GM18951 (cell line): ENCODE measurements at regions not wholly inside any gene's neighbourhood (a gene's known extent, or its start where the extent isn't known, plus 50 kb on each side); places are given as distances from the start of the nearest gene placed in this dataset.
"Not testable (repeated sequence)": the region's sequence is repeated elsewhere in the genome, so short reads cannot be mapped to it uniquely, and the experiment has no call there.

Source experiments
- POLR2A ChIP-seq: IDR thresholded peaks from 4 replicates; pipeline ENCODE4 v1.6.1; 2011; ENCODE audit warnings: mild to moderate bottlenecking; ENCODE audit not compliant: insufficient read length, insufficient read depth; ENCODE audit errors: extremely low read depth
- in situ Hi-C: fragments of 300-500 bp; cut with MboI; formaldehyde crosslinking; loops from one replicate; pipeline ENCODE4 v1.12.0; 2022; ENCODE audit warnings: low sequenced_read_pairs, mixed read lengths, inconsistent platforms; ENCODE audit not compliant: unreplicated experiment

GRCh38 chr1:55466921-55467320 is 251.8 kb upstream of the USP24 start:
- in situ Hi-C loops, result no loop called here
- TF ChIP-seq POLR2A, result no peak

DNA sequence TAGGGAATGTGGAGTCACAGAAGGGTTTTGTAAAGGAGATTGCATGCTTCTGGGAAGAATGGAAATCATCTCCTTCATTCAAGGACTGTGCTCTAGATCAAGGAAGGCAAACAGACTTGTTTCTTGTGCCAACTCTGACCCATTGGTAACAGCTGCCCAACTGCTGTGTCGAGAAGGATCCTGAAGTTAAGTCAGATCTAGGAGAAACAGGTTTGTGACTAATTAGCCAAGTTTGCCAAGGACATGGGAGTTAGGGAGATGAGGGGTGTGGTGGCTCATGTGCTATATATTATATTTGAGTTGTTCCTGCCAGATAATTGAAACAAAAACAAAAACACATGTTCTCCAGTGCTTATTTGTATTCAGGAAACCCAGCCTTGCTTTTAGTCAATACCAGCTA is 251.2 kb upstream of the USP24 start:
- no peak for TF ChIP-seq POLR2A
- in situ Hi-C loops, result no loop called here

DNA sequence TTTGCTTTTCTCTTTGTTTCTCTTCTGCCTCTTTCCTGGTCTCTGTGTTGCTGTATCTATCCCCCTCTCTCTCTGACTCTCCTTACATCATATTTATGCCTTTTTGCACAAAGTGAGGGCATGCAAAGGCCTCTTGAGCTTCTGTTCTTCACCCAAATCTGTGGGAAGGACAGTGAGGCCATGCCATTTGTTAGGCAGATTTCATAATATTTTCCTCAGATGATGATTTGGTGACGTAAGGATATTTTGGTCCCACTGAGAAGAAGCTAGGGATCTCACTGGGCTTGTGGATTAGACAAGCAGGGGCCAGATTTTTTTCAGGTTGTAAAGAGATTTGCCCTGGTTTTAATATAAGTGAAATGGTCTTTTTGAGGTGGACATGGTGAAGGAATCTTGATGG is 249.4 kb upstream of the USP24 start:
- TF ChIP-seq POLR2A, result no peak
- in situ Hi-C loops, result no loop called here

DNA sequence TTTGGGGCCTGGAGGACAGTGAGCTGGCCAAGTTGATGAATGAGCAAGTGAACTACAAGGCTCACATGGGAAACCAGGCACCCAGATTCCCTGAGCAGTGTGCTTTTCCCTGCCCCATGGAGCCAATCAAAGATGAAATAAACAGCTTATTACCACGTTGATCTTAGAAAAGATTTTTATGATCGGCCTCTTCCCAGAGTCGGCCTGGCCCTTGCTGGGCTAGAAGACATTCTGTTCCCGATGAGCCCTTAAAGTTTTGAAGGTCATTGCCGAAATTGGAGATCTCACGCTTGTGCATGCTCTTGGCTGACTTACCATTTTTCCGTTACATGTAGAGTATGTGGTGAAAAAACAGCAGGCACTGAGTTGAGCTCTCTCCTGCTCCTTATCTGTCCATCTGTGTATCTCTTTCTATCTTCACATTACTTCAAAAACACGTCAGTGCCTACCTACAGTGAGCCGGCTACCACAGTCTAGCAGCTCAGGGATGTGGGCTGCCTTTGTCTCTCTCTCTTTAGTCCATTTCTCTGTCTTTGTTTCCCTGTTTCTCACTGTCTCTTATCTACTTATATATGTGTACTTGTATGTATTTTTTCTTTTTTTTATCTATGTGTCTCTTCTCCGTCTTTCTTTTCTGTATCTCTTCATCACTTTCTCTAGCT is 248.8 kb upstream of the USP24 start:
- TF ChIP-seq POLR2A, result no peak

DNA sequence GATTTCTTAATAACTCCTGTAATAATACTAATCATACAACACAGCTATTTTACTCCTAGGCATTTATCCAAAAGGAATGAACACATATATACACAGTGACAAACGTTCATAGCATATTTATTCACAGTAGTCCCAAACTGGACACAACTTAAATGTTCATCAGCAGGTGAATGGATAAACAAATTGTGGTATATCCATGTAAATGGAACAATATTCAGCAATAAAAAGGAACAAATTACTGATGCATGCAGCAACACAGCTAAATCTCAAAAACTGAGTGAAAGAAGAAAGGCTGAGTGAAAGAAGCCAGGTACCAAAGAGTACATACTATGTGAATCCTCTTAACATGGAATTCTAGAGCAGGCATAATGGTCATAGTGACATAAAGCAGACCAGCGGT is 242.7 kb upstream of the USP24 start:
- in situ Hi-C loops, result no loop called here
- TF ChIP-seq POLR2A, result no peak

More for the DNA sequence above, 248.8 kb upstream of the USP24 start:
- in situ Hi-C loops, result no loop called here

GRCh38 chr1:55456971-55457370 is 241.8 kb upstream of the USP24 start:
- TF ChIP-seq POLR2A, result no peak
- in situ Hi-C loops, result no loop called here

- in situ Hi-C loops, result no loop called here
- no peak for TF ChIP-seq POLR2A
These were observed 233.1 kb upstream of the USP24 start for GRCh38 chr1:55448261-55448660.

- in situ Hi-C loops, result no loop called here
- TF ChIP-seq POLR2A, result no peak
These were observed 232.3 kb upstream of the USP24 start for GRCh38 chr1:55447488-55447887.

DNA sequence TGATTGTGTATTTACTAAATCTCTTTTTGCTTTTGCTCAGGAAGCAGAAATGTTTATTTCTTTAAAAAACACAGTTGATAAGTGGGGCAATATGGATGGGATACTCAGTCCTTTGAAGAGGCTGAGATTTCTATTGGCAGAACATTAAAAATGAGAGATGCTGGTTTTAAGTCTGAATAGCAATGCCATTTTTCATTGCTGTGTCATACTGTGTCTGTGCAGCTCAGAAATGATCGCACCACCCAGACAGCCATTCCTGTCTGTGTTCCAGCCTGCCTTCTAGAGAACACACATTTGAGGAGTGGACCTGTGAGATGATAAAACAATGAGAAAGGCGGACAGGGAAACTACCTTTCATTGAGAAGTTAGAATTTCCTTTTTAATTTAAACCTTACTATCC is 231.2 kb upstream of the USP24 start:
- no peak for TF ChIP-seq POLR2A
- in situ Hi-C loops, result no loop called here

GRCh38 chr1:55445416-55445815 is 230.3 kb upstream of the USP24 start:
- in situ Hi-C loops, result no loop called here
- no peak for TF ChIP-seq POLR2A

- TF ChIP-seq POLR2A, result no peak
- in situ Hi-C loops, result no loop called here
These were observed 229.5 kb upstream of the USP24 start for GRCh38 chr1:55444667-55445066.

GRCh38 chr1:55443175-55443915 is 228.2 kb upstream of the USP24 start:
- in situ Hi-C loops, result no loop called here
- no peak for TF ChIP-seq POLR2A

- no peak for TF ChIP-seq POLR2A
- in situ Hi-C loops, result no loop called here
These were observed 226.3 kb upstream of the USP24 start for GRCh38 chr1:55441489-55441888.

- TF ChIP-seq POLR2A, result no peak
- in situ Hi-C loops, result no loop called here
These were observed 222.5 kb upstream of the USP24 start for GRCh38 chr1:55437692-55438091.

GRCh38 chr1:55430720-55431119 is 215.6 kb upstream of the USP24 start:
- in situ Hi-C loops, result not testable (repeated sequence)

GRCh38 chr1:55430206-55430605 is 215.0 kb upstream of the USP24 start:
- in situ Hi-C loops, result not testable (repeated sequence)
